Peyer's patch (tissue), 4 donors: ENCODE measurements at regions not wholly inside any gene's neighbourhood (a gene's known extent, or its start where the extent isn't known, plus 50 kb on each side); places are given as distances from the start of the nearest gene placed in this dataset.

Experiments
- CTCF ChIP-seq, 6 experiments: fragments of 450-650 bp in 4 of 6; fragments of 200-600 bp in 2 of 6; sonication (generic) in 1 of 6; IDR thresholded peaks; one replicate each; pipeline ENCODE4 v1.5.1; 2017 to 2019; ENCODE audit warnings: antibody characterized with exemption in 6 of 6, mild to moderate bottlenecking in 3 of 6, moderate library complexity in 1 of 6
- POLR2A ChIP-seq, 2 donors: fragments of 450-650 bp; IDR thresholded peaks; one replicate each; pipeline ENCODE4 v1.5.1; 2017; ENCODE audit warnings: antibody characterized with exemption in 2 of 2, mild to moderate bottlenecking in 2 of 2, moderate library complexity in 2 of 2

- no peak for TF ChIP-seq CTCF (IDR thresholded peaks at IDR 0.05)
- no peak for TF ChIP-seq POLR2A (IDR thresholded peaks at IDR 0.05)
Observed at GRCh38 chr3:135800071-135800549, 165.4 kb upstream of the PPP2R3A start.
